HepG2 (cell line): ENCODE measurements at regions not wholly inside any gene's neighbourhood (a gene's known extent, or its start where the extent isn't known, plus 50 kb on each side); places are given as distances from the start of the nearest gene placed in this dataset.
A peak's percentile ranks its signal among the peaks of the same experiment; 100 is the strongest.

ENCODE experiments used
- CSRNP1 ChIP-seq: sonication (generic); formaldehyde crosslinking; IDR thresholded peaks from 2 replicates; pipeline ENCODE4 v1.8.1; 2023; ENCODE audit warnings: mild to moderate bottlenecking, missing genetic modification reagents
- E2F5 ChIP-seq: sonication (generic); formaldehyde crosslinking; conservative IDR thresholded peaks from 2 replicates; pipeline ENCODE4 v1.4.0; 2020; ENCODE audit warnings: missing genetic modification reagents
- ETV5 ChIP-seq: IDR thresholded peaks from 2 replicates; pipeline ENCODE4 v1.6.1; 2018; ENCODE audit warnings: missing biosample characterization, missing genetic modification reagents, inconsistent platforms, borderline replicate concordance
- FOXO4 ChIP-seq: sonication (generic); formaldehyde crosslinking; conservative IDR thresholded peaks from 2 replicates; pipeline ENCODE4 v1.8.1; 2023; ENCODE audit warnings: missing genetic modification reagents
- HIC2 ChIP-seq: sonication (generic); formaldehyde crosslinking; IDR thresholded peaks from 2 replicates; pipeline ENCODE4 v1.9.0; 2022; ENCODE audit warnings: low read depth, missing genetic modification reagents
- MTERF4 ChIP-seq: sonication (generic); formaldehyde crosslinking; IDR thresholded peaks from 2 replicates; pipeline ENCODE4 v1.8.0; 2023; ENCODE audit warnings: mild to moderate bottlenecking, missing genetic modification reagents
- NCOA5 ChIP-seq: sonication (generic); formaldehyde crosslinking; IDR thresholded peaks from 2 replicates; pipeline ENCODE4 v1.4.0; 2020; ENCODE audit warnings: missing genetic modification reagents
- NRL ChIP-seq: sonication (generic); formaldehyde crosslinking; IDR thresholded peaks from 2 replicates; pipeline ENCODE4 v1.5.0; 2020; ENCODE audit warnings: missing genetic modification reagents, mild to moderate bottlenecking, moderate library complexity, borderline replicate concordance
- PAF1 ChIP-seq: IDR thresholded peaks from 2 replicates; pipeline ENCODE4 v1.6.1; 2016; ENCODE audit warnings: missing genetic modification reagents, missing compliant biosample characterization
- PHB2 ChIP-seq: fragments of 450-650 bp; IDR thresholded peaks from 2 replicates; pipeline ENCODE4 v1.6.1; 2018; ENCODE audit not compliant: partially characterized antibody
- PLSCR1 ChIP-seq: sonication (generic); formaldehyde crosslinking; IDR thresholded peaks from 2 replicates; pipeline ENCODE4 v1.5.0; 2020; ENCODE audit warnings: missing genetic modification reagents, mild to moderate bottlenecking, borderline replicate concordance
- TMF1 ChIP-seq: sonication (generic); formaldehyde crosslinking; IDR thresholded peaks from 2 replicates; pipeline ENCODE4 v1.8.1; 2022; ENCODE audit warnings: low read depth, missing genetic modification reagents
- ZNF205 ChIP-seq: IDR thresholded peaks from 2 replicates; pipeline ENCODE4 v1.6.1; 2018; ENCODE audit warnings: missing biosample characterization, missing genetic modification reagents
- ZNF274 ChIP-seq: sonication (generic); formaldehyde crosslinking; IDR thresholded peaks from 2 replicates; pipeline ENCODE4 v1.5.1; 2020; ENCODE audit warnings: mild to moderate bottlenecking, missing genetic modification reagents
- ZNF276 ChIP-seq: sonication (generic); formaldehyde crosslinking; IDR thresholded peaks from 2 replicates; pipeline ENCODE4 v1.4.0; 2020; ENCODE audit warnings: mild to moderate bottlenecking, low read depth, missing genetic modification reagents
- ZNF383 ChIP-seq: sonication (generic); formaldehyde crosslinking; IDR thresholded peaks from 2 replicates; pipeline ENCODE4 v1.4.0; 2020; ENCODE audit warnings: missing genetic modification reagents, mild to moderate bottlenecking, borderline replicate concordance
- ZNF496 ChIP-seq: sonication (generic); formaldehyde crosslinking; IDR thresholded peaks from 2 replicates; pipeline ENCODE4 v1.8.1; 2023; ENCODE audit warnings: mild to moderate bottlenecking, moderate library complexity, missing genetic modification reagents; ENCODE audit not compliant: insufficient replicate concordance
- ZNF775 ChIP-seq: sonication (generic); formaldehyde crosslinking; IDR thresholded peaks from 2 replicates; pipeline ENCODE4 v1.4.0; 2020; ENCODE audit warnings: missing genetic modification reagents, mild to moderate bottlenecking, moderate library complexity, borderline replicate concordance
- ZNF788 ChIP-seq: sonication (generic); formaldehyde crosslinking; IDR thresholded peaks from 2 replicates; pipeline ENCODE4 v1.5.0; 2020; ENCODE audit warnings: mild to moderate bottlenecking, missing genetic modification reagents, borderline replicate concordance

- peak; percentile 95; the same call in 1 of the 2 replicates for TF ChIP-seq HIC2 (CRISPR knock-in tag)
- no peak for TF ChIP-seq PLSCR1 (CRISPR knock-in tag)
- TF ChIP-seq ETV5 (CRISPR knock-in tag), result no peak
- 0 out of 2 replicates have a peak, but pooled peaks have one; percentile 29 for TF ChIP-seq MTERF4
- TF ChIP-seq ZNF788 (CRISPR knock-in tag), result no peak
- TF ChIP-seq ZNF274 (CRISPR knock-in tag), result no peak; the same call in 1 of the 2 replicates
- TF ChIP-seq ZNF205, result no peak
- no peak for TF ChIP-seq FOXO4 (CRISPR knock-in tag)
- TF ChIP-seq ZNF276 (CRISPR knock-in tag), result no peak
- peak; percentile 27; the same call in 1 of the 2 replicates for TF ChIP-seq NRL (CRISPR knock-in tag)
- no peak for TF ChIP-seq ZNF383 (CRISPR knock-in tag)
- no peak for TF ChIP-seq ZNF775 (CRISPR knock-in tag)
- TF ChIP-seq CSRNP1 (CRISPR knock-in tag), result no peak
- no peak for TF ChIP-seq NCOA5
- TF ChIP-seq TMF1 (CRISPR knock-in tag), result no peak
- no peak for TF ChIP-seq PAF1
- no peak for TF ChIP-seq PHB2
- TF ChIP-seq E2F5 (CRISPR knock-in tag), result no peak
- TF ChIP-seq ZNF496, result no peak
Observed at GRCh38 chr20:50258790-50259483, 68.3 kb downstream of the CEBPB start (continued).
